ENCODE measurements at regions not wholly inside any gene's neighbourhood (a gene's known extent, or its start where the extent isn't known, plus 50 kb on each side); places are given as distances from the start of the nearest gene placed in this dataset.
"Not testable (repeated sequence)": the region's sequence is repeated elsewhere in the genome, so short reads cannot be mapped to it uniquely, and the experiment has no call there.

- H3K27me3 ChIP-seq (ENCODE audit: insufficient read depth in 3 of 3, low read length in 2 of 3): peaks cover 0 to 1% (median 0%) of the 10 kb centered on the region in 3 donors
- H3K4me1 ChIP-seq: no peaks in the 10 kb centered on the region
- H3K4me3 ChIP-seq: no peak overlapping the region
- no peak for ATAC-seq
- WGBS, 3 donors: 85 to 88% (median 88%) methylated on average over 22 of the region's 22 CpGs
- intact Hi-C loops (cut with DNase I): no loop called here
- no peaks in the 10 kb centered on the region for H3K9me3 ChIP-seq
- no peak overlapping the region for H3K27ac ChIP-seq
- H3K36me3 ChIP-seq (ENCODE audit: insufficient read depth in 1 of 2, low read depth in 1 of 2): no peaks in the 10 kb centered on the region
- no peak for DNase-seq
- TF ChIP-seq CTCF (IDR thresholded peaks at IDR 0.05): no peak
Observed at GRCh38 chr22:47304191-47304831, 541.9 kb downstream of the TBC1D22A start.

- no peak for DNase-seq
- no peak overlapping the region for H3K27ac ChIP-seq
- H3K4me3 ChIP-seq: no peak overlapping the region
- H3K27me3 ChIP-seq (ENCODE audit: insufficient read depth in 3 of 3, low read length in 2 of 3): peaks cover 0 to 1% (median 0%) of the 10 kb centered on the region in 3 donors
- no peaks in the 10 kb centered on the region for H3K9me3 ChIP-seq
- no peaks in the 10 kb centered on the region for H3K36me3 ChIP-seq (ENCODE audit: insufficient read depth in 1 of 2, low read depth in 1 of 2)
- 82 to 87% (median 84%) methylated on average over 14 of the region's 14 CpGs for WGBS, 3 donors
- no peaks in the 10 kb centered on the region for H3K4me1 ChIP-seq
- no peak for ATAC-seq
- no peak for TF ChIP-seq CTCF (IDR thresholded peaks at IDR 0.05)
- intact Hi-C loops (cut with DNase I): no loop called here
Observed at GRCh38 chr22:47303161-47303890, 540.9 kb downstream of the TBC1D22A start.

GRCh38 chr22:47302587-47302986 is 540.1 kb downstream of the TBC1D22A start:
- H3K4me1 ChIP-seq; H3K4me3 ChIP-seq; ATAC-seq; H3K27ac ChIP-seq; intact Hi-C loops (cut with DNase I); H3K9me3 ChIP-seq; DNase-seq; H3K27me3 ChIP-seq (ENCODE audit: insufficient read depth in 3 of 3, low read length in 2 of 3); H3K36me3 ChIP-seq (ENCODE audit: insufficient read depth in 1 of 2, low read depth in 1 of 2): not testable (repeated sequence)
- WGBS, 3 donors: 90 to 96% (median 94%) methylated on average over 1 of the region's 1 CpG

- H3K27ac ChIP-seq: no peak overlapping the region
- WGBS, 3 donors: 69 to 76% (median 76%) methylated on average over 13 of the region's 13 CpGs
- no peak for DNase-seq
- no peak overlapping the region for H3K4me3 ChIP-seq
- no peak for ATAC-seq
- TF ChIP-seq CTCF (IDR thresholded peaks at IDR 0.05): no peak
- no peaks in the 10 kb centered on the region for H3K4me1 ChIP-seq
- H3K27me3 ChIP-seq (ENCODE audit: insufficient read depth in 3 of 3, low read length in 2 of 3): peaks cover 0 to 2% (median 1%) of the 10 kb centered on the region in 3 donors
- intact Hi-C loops (cut with DNase I): no loop called here
- no peaks in the 10 kb centered on the region for H3K9me3 ChIP-seq
- H3K36me3 ChIP-seq (ENCODE audit: insufficient read depth in 1 of 2, low read depth in 1 of 2): no peaks in the 10 kb centered on the region
Observed at GRCh38 chr22:47301820-47302475, 539.5 kb downstream of the TBC1D22A start.

GRCh38 chr22:47300698-47301405 is 538.4 kb downstream of the TBC1D22A start:
- WGBS, 3 donors: 76 to 88% (median 87%) methylated on average over 8 to 11 of the region's 11 CpGs
- intact Hi-C loops (cut with DNase I): no loop called here
- Histone ChIP-seq H3K27ac (no peak overlapping the region), H3K9me3 (no peaks in the 10 kb centered on the region), H3K4me3 (no peak overlapping the region), H3K4me1 (no peaks in the 10 kb centered on the region), H3K36me3 (ENCODE audit: insufficient read depth in 1 of 2, low read depth in 1 of 2) (no peaks in the 10 kb centered on the region), H3K27me3 (ENCODE audit: insufficient read depth in 3 of 3, low read length in 2 of 3) (peaks cover 0 to 4% (median 3%) of the 10 kb centered on the region in 3 donors)
- ATAC-seq (no peak), DNase-seq (no peak)
- TF ChIP-seq CTCF (IDR thresholded peaks at IDR 0.05): no peak

Measured in psoas muscle (tissue), 7 donors.